ENCODE measurements at regions not wholly inside any gene's neighbourhood (a gene's known extent, or its start where the extent isn't known, plus 50 kb on each side); places are given as distances from the start of the nearest gene placed in this dataset.

DNA sequence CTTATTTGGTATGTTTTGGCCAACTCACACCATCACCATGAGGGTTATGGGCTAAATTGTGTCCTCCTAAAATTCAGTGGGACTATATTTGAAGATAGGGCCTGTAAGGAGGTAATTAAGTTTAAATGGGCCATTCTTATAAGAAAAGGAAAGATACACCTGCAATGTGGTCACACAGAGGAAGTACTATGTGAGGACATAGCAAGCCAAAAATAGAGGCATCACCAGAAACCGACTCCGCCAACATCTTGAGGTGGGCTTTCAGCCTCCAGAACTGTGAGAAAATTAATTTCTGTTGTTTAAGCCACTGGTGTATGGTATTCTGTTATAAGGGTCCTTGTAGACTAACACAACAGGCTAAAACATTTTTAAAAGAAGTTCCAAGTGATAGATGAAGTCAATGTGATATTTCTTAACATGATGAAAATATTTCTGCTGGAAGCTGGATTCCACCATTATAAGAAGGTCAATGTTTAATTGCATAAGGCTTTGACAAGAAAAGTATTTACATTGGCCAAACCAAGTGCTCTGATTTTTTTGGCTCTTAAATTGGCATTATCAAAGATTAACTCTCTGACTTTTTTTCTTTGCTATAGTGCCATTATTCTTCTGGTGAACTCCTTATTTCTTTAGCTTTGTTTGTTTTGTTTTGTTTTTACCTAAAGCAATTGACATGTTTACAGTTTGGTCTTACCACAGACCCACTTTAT is 540.9 kb downstream of the PPARGC1A start:
- H3K9me3 ChIP-seq (replicated peaks in 1 of 3): no peaks in the 10 kb centered on the region
- H3K27me3 ChIP-seq: no peaks in the 10 kb centered on the region
- H3K36me3 ChIP-seq (replicated peaks in 1 of 2): no peaks in the 10 kb centered on the region
- H3K27ac ChIP-seq: no peak overlapping the region
- intact Hi-C loops (cut with DNase I): no loop called here
- no peaks in the 10 kb centered on the region for H3K4me1 ChIP-seq (replicated peaks in 1 of 2)
- no peak for DNase-seq
- 77 to 86% (median 81%) methylated on average over 2 of the region's 2 CpGs for WGBS, 4 donors
- no peak overlapping the region for H3K4me3 ChIP-seq
- TF ChIP-seq, protein P1, sequence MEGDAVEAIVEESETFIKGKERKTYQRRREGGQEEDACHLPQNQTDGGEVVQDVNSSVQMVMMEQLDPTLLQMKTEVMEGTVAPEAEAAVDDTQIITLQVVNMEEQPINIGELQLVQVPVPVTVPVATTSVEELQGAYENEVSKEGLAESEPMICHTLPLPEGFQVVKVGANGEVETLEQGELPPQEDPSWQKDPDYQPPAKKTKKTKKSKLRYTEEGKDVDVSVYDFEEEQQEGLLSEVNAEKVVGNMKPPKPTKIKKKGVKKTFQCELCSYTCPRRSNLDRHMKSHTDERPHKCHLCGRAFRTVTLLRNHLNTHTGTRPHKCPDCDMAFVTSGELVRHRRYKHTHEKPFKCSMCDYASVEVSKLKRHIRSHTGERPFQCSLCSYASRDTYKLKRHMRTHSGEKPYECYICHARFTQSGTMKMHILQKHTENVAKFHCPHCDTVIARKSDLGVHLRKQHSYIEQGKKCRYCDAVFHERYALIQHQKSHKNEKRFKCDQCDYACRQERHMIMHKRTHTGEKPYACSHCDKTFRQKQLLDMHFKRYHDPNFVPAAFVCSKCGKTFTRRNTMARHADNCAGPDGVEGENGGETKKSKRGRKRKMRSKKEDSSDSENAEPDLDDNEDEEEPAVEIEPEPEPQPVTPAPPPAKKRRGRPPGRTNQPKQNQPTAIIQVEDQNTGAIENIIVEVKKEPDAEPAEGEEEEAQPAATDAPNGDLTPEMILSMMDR (IDR thresholded peaks at IDR 0.05): no peak
- no peak for TF ChIP-seq POLR2A (IDR thresholded peaks at IDR 0.05)

DNA sequence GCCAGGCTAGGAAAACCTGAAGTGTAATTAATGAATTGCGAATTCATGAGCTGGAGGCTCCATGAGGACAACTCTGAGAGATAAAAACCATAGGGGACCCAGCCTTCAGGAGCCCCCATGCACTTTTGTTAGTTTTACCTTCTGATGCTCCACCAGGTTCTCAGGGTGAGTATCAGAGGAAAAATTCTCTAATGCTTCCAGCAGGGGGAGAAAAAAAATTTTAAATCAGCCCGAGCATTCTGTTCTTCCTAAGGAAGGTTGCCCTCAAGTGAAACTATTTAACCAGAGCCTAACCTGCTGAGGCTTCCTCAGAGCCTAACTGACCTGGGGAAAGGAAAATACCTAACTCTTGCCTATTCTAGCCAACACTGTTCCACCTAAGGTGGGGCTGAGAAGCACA is 552.6 kb downstream of the PPARGC1A start:
- Histone ChIP-seq H3K27me3 (no peaks in the 10 kb centered on the region), H3K36me3 (replicated peaks in 1 of 2) (no peaks in the 10 kb centered on the region), H3K4me1 (replicated peaks in 1 of 2) (no peaks in the 10 kb centered on the region), H3K9me3 (replicated peaks in 1 of 3) (no peaks in the 10 kb centered on the region), H3K27ac (no peak overlapping the region), H3K4me3 (no peak overlapping the region)
- intact Hi-C loops (cut with DNase I): no loop called here
- no peak for TF ChIP-seq POLR2A (IDR thresholded peaks at IDR 0.05)
- TF ChIP-seq, protein P1 (IDR thresholded peaks at IDR 0.05): no peak
- 53 to 83% (median 72%) methylated on average over 2 of the region's 2 CpGs for WGBS, 4 donors
- no peak for DNase-seq

DNA sequence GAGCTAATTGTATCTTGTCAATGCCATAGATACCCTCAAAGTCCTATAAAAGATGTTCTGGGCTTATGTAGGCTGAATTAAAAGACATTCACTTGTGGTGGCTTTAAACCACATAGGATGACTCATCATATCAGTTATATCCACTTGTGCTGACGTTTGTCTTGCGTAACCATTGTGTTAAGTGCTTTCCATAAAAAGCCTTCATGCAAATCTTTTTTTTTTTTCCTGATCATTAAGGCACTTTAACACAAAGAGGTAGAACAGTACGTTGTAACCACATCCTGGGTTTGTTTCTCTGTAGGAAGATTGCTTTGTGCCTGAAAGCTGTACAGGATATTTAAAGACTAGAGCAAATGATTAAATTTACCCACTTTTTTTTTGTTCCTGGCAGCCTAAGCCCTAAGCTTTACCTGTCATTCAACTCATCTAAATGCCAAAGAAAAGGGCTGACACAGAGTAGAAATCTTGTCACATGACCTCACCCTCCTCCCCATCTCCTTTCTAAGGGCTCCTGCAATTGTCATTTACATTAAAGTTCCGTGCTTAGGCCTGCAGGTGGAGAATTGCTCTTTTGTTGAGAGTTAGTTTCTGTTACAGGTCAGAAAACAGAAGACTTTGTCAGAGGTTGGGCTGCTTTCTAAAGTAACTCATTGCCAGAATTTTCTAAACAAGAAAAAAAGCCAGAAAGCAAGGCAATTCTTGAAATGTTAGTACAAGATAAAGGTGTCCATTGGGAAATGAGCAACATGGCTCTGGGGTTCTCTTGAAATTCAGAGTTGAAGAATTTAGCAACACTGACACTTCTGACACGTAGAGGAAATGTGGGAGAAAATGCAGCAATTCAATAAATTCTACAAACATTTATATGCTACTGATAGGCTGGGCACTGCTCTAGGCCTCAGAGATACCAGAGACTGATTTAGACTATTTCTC is 555.6 kb downstream of the PPARGC1A start:
- H3K4me3 ChIP-seq: no peak overlapping the region
- no peaks in the 10 kb centered on the region for H3K4me1 ChIP-seq (replicated peaks in 1 of 2)
- H3K36me3 ChIP-seq (replicated peaks in 1 of 2): no peaks in the 10 kb centered on the region
- H3K9me3 ChIP-seq (replicated peaks in 1 of 3): no peaks in the 10 kb centered on the region
- H3K27ac ChIP-seq: no peak overlapping the region
- no peak for TF ChIP-seq POLR2A (IDR thresholded peaks at IDR 0.05)
- TF ChIP-seq, protein P1 (IDR thresholded peaks at IDR 0.05): peak in 1 of 6 experiments; percentile 0
- intact Hi-C loops (cut with DNase I): no loop called here
- H3K27me3 ChIP-seq: no peaks in the 10 kb centered on the region
- peak in 2 of 7 donors; percentile 12 to 13 for DNase-seq
- 37 to 49% (median 44%) methylated on average over 5 of the region's 5 CpGs for WGBS, 4 donors

DNA sequence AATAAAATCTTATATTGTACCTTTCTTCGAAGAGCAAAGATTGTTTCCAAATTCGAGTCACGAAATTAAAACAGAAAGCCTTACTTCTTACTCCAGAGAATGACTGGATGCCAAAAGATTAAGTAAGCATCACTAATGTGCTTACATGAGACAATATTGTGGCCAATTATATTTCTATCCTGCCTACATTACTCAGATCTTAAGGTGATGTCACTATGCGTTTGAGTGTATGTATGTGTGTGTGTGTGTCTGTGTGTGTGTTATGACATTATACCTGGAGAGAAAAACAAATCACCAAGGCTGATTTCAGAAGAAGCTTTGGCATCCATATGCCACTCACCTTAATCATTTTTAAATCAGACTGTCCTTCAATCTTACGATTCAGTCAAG is 556.3 kb downstream of the PPARGC1A start:
- intact Hi-C loops (cut with DNase I): no loop called here
- Histone ChIP-seq H3K36me3 (replicated peaks in 1 of 2) (no peaks in the 10 kb centered on the region), H3K27me3 (no peaks in the 10 kb centered on the region), H3K9me3 (replicated peaks in 1 of 3) (no peaks in the 10 kb centered on the region), H3K4me3 (no peak overlapping the region), H3K4me1 (replicated peaks in 1 of 2) (no peaks in the 10 kb centered on the region), H3K27ac (no peak overlapping the region)
- WGBS, 4 donors: 77 to 82% (median 80%) methylated on average over 5 of the region's 5 CpGs
- TF ChIP-seq, protein P1 (IDR thresholded peaks at IDR 0.05): no peak
- TF ChIP-seq POLR2A (IDR thresholded peaks at IDR 0.05): no peak
- no peak for DNase-seq
